ENCODE measurements at regions not wholly inside any gene's neighbourhood (a gene's known extent, or its start where the extent isn't known, plus 50 kb on each side); places are given as distances from the start of the nearest gene placed in this dataset.

- Mint-ChIP-seq H3K36me3 (ENCODE audit: low read depth) (no peaks in the 10 kb centered on the region), H3K9me3 (peaks cover 3% of the 10 kb centered on the region), H3K4me1 (ENCODE audit: low read depth) (no peaks in the 10 kb centered on the region), H3K27ac (no peak overlapping the region), H3K27me3 (ENCODE audit: low read depth) (no peaks in the 10 kb centered on the region), H3K4me3 (no peak overlapping the region)
- intact Hi-C loops (cut with micrococcal nuclease), result no loop called here
- no peak for DNase-seq
- CTCF ChIA-PET, result interaction anchor here (0.6 kb wide), 1 partner anchor 9 kb away, joined by 3 read pairs; no protein-coding TSS in a partner anchor
These were observed 381.0 kb downstream of the NOVA1 start for GRCh38 chr14:26216786-26217185.

- DNase-seq, result no peak
- H3K27me3 Mint-ChIP-seq (ENCODE audit: low read depth), result no peaks in the 10 kb centered on the region
- H3K4me1 Mint-ChIP-seq (ENCODE audit: low read depth), result no peaks in the 10 kb centered on the region
- intact Hi-C loops (cut with micrococcal nuclease), result no loop called here
- H3K36me3 Mint-ChIP-seq (ENCODE audit: low read depth), result no peaks in the 10 kb centered on the region
- H3K9me3 Mint-ChIP-seq, result peaks cover 3% of the 10 kb centered on the region
- H3K4me3 Mint-ChIP-seq, result no peak overlapping the region
- H3K27ac Mint-ChIP-seq, result no peak overlapping the region
- CTCF ChIA-PET, result no interaction called here
These were observed 383.8 kb downstream of the NOVA1 start for GRCh38 chr14:26213846-26214575.

GRCh38 chr14:26209699-26210098 lies 388.1 kb downstream of the NOVA1 start:
- no peaks in the 10 kb centered on the region for H3K9me3 Mint-ChIP-seq
- no peak overlapping the region for H3K4me3 Mint-ChIP-seq
- H3K27ac Mint-ChIP-seq, result no peak overlapping the region
- H3K36me3 Mint-ChIP-seq (ENCODE audit: low read depth), result no peaks in the 10 kb centered on the region
- peaks cover 7% of the 10 kb centered on the region for H3K27me3 Mint-ChIP-seq (ENCODE audit: low read depth)
- intact Hi-C loops (cut with micrococcal nuclease), result no loop called here
- CTCF ChIA-PET, result no interaction called here
- no peaks in the 10 kb centered on the region for H3K4me1 Mint-ChIP-seq (ENCODE audit: low read depth)
- DNase-seq, result no peak

GRCh38 chr14:26206640-26207039 lies 391.2 kb downstream of the NOVA1 start:
- Mint-ChIP-seq H3K4me3 (no peak overlapping the region), H3K9me3 (peaks cover 5% of the 10 kb centered on the region), H3K27ac (no peak overlapping the region), H3K4me1 (ENCODE audit: low read depth) (no peaks in the 10 kb centered on the region), H3K36me3 (ENCODE audit: low read depth) (no peaks in the 10 kb centered on the region), H3K27me3 (ENCODE audit: low read depth) (peaks cover 19% of the 10 kb centered on the region)
- CTCF ChIA-PET, result no interaction called here
- no peak for DNase-seq
- intact Hi-C loops (cut with micrococcal nuclease), result no loop called here

- H3K27ac Mint-ChIP-seq, result no peak overlapping the region
- H3K9me3 Mint-ChIP-seq, result peaks cover 5% of the 10 kb centered on the region
- intact Hi-C loops (cut with micrococcal nuclease), result no loop called here
- H3K36me3 Mint-ChIP-seq (ENCODE audit: low read depth), result no peaks in the 10 kb centered on the region
- no peaks in the 10 kb centered on the region for H3K4me1 Mint-ChIP-seq (ENCODE audit: low read depth)
- no peak for DNase-seq
- H3K4me3 Mint-ChIP-seq, result no peak overlapping the region
- H3K27me3 Mint-ChIP-seq (ENCODE audit: low read depth), result peaks cover 22% of the 10 kb centered on the region
- CTCF ChIA-PET, result no interaction called here
These were observed 392.9 kb downstream of the NOVA1 start for GRCh38 chr14:26204728-26205479.

GRCh38 chr14:26204366-26204727 lies 393.5 kb downstream of the NOVA1 start:
- CTCF ChIA-PET, result no interaction called here
- no peak for DNase-seq
- H3K27me3 Mint-ChIP-seq (ENCODE audit: low read depth), result peaks cover 22% of the 10 kb centered on the region
- peaks cover 5% of the 10 kb centered on the region for H3K9me3 Mint-ChIP-seq
- intact Hi-C loops (cut with micrococcal nuclease), result no loop called here
- H3K4me3 Mint-ChIP-seq, result no peak overlapping the region
- H3K36me3 Mint-ChIP-seq (ENCODE audit: low read depth), result no peaks in the 10 kb centered on the region
- H3K27ac Mint-ChIP-seq, result no peak overlapping the region
- no peaks in the 10 kb centered on the region for H3K4me1 Mint-ChIP-seq (ENCODE audit: low read depth)

- CTCF ChIA-PET, result no interaction called here
- intact Hi-C loops (cut with micrococcal nuclease), result no loop called here
- Mint-ChIP-seq H3K36me3 (ENCODE audit: low read depth) (no peaks in the 10 kb centered on the region), H3K27me3 (ENCODE audit: low read depth) (peaks cover 20% of the 10 kb centered on the region), H3K4me1 (ENCODE audit: low read depth) (no peaks in the 10 kb centered on the region), H3K27ac (no peak overlapping the region), H3K4me3 (no peak overlapping the region), H3K9me3 (peaks cover 5% of the 10 kb centered on the region)
- no peak for DNase-seq
These were observed 397.1 kb downstream of the NOVA1 start for GRCh38 chr14:26200687-26201086.

GRCh38 chr14:26199590-26200370 lies 398.1 kb downstream of the NOVA1 start:
- intact Hi-C loops (cut with micrococcal nuclease), result no loop called here
- DNase-seq, result no peak
- H3K4me3 Mint-ChIP-seq, result no peak overlapping the region
- no peaks in the 10 kb centered on the region for H3K36me3 Mint-ChIP-seq (ENCODE audit: low read depth)
- CTCF ChIA-PET, result no interaction called here
- peaks cover 5% of the 10 kb centered on the region for H3K9me3 Mint-ChIP-seq
- H3K27me3 Mint-ChIP-seq (ENCODE audit: low read depth), result peaks cover 15% of the 10 kb centered on the region
- H3K4me1 Mint-ChIP-seq (ENCODE audit: low read depth), result no peaks in the 10 kb centered on the region
- H3K27ac Mint-ChIP-seq, result no peak overlapping the region

GRCh38 chr14:26199096-26199495 lies 398.7 kb downstream of the NOVA1 start:
- Mint-ChIP-seq H3K4me1 (ENCODE audit: low read depth) (no peaks in the 10 kb centered on the region), H3K36me3 (ENCODE audit: low read depth) (no peaks in the 10 kb centered on the region), H3K9me3 (peaks cover 6% of the 10 kb centered on the region), H3K27me3 (ENCODE audit: low read depth) (peaks cover 10% of the 10 kb centered on the region), H3K4me3 (no peak overlapping the region), H3K27ac (no peak overlapping the region)
- no peak for DNase-seq
- CTCF ChIA-PET, result no interaction called here
- intact Hi-C loops (cut with micrococcal nuclease), result no loop called here

- Mint-ChIP-seq H3K4me1 (ENCODE audit: low read depth) (no peaks in the 10 kb centered on the region), H3K36me3 (ENCODE audit: low read depth) (no peaks in the 10 kb centered on the region), H3K4me3 (no peak overlapping the region), H3K9me3 (peaks cover 7% of the 10 kb centered on the region), H3K27me3 (ENCODE audit: low read depth) (no peaks in the 10 kb centered on the region), H3K27ac (no peak overlapping the region)
- CTCF ChIA-PET, result no interaction called here
- DNase-seq, result no peak
- intact Hi-C loops (cut with micrococcal nuclease), result no loop called here
These were observed 403.0 kb downstream of the NOVA1 start for GRCh38 chr14:26194816-26195215.

- Mint-ChIP-seq H3K4me1 (ENCODE audit: low read depth) (no peaks in the 10 kb centered on the region), H3K4me3 (no peak overlapping the region), H3K27me3 (ENCODE audit: low read depth) (no peaks in the 10 kb centered on the region), H3K9me3 (peaks cover 9% of the 10 kb centered on the region), H3K27ac (no peak overlapping the region), H3K36me3 (ENCODE audit: low read depth) (no peaks in the 10 kb centered on the region)
- DNase-seq, result no peak
- CTCF ChIA-PET, result no interaction called here
- intact Hi-C loops (cut with micrococcal nuclease), result no loop called here
These were observed 406.2 kb downstream of the NOVA1 start for GRCh38 chr14:26191671-26192070.

- H3K27me3 Mint-ChIP-seq (ENCODE audit: low read depth), result no peaks in the 10 kb centered on the region
- H3K9me3 Mint-ChIP-seq, result peaks cover 9% of the 10 kb centered on the region
- H3K4me1 Mint-ChIP-seq (ENCODE audit: low read depth), result no peaks in the 10 kb centered on the region
- intact Hi-C loops (cut with micrococcal nuclease), result no loop called here
- no peak overlapping the region for H3K4me3 Mint-ChIP-seq
- no peak overlapping the region for H3K27ac Mint-ChIP-seq
- DNase-seq, result no peak
- CTCF ChIA-PET, result no interaction called here
- H3K36me3 Mint-ChIP-seq (ENCODE audit: low read depth), result no peaks in the 10 kb centered on the region
These were observed 406.7 kb downstream of the NOVA1 start for GRCh38 chr14:26191123-26191522.

GRCh38 chr14:26190646-26191045 lies 407.2 kb downstream of the NOVA1 start:
- H3K9me3 Mint-ChIP-seq, result peaks cover 9% of the 10 kb centered on the region
- H3K4me1 Mint-ChIP-seq (ENCODE audit: low read depth), result no peaks in the 10 kb centered on the region
- no peak overlapping the region for H3K4me3 Mint-ChIP-seq
- CTCF ChIA-PET, result no interaction called here
- DNase-seq, result no peak
- no peaks in the 10 kb centered on the region for H3K36me3 Mint-ChIP-seq (ENCODE audit: low read depth)
- H3K27ac Mint-ChIP-seq, result no peak overlapping the region
- intact Hi-C loops (cut with micrococcal nuclease), result no loop called here
- no peaks in the 10 kb centered on the region for H3K27me3 Mint-ChIP-seq (ENCODE audit: low read depth)

All from activated naive CD4-positive, alpha-beta T cell treated with anti-CD3 and anti-CD28 coated beads for 36 hours (primary cell).